HG02759 (cell line): ENCODE measurements at regions not wholly inside any gene's neighbourhood (a gene's known extent, or its start where the extent isn't known, plus 50 kb on each side); places are given as distances from the start of the nearest gene placed in this dataset.

ENCODE experiments used
- ATAC-seq: cut with Tn5 transposase; IDR thresholded peaks from one replicate; pipeline ENCODE4 v1.9.1; 2021; ENCODE audit warnings: mild to moderate bottlenecking, moderate library complexity; ENCODE audit not compliant: unreplicated experiment

- ATAC-seq, result no peak
Observed at GRCh38 chr6:146865756-146866379, 267.1 kb downstream of the ADGB start.

- ATAC-seq, result no peak
Observed at GRCh38 chr6:146866731-146867414, 268.1 kb downstream of the ADGB start.

- ATAC-seq, result no peak
Observed at GRCh38 chr6:146868671-146869209, 270.0 kb downstream of the ADGB start.

GRCh38 chr6:146870760-146871159, 272.0 kb downstream of the ADGB start:
- peak; percentile 93 for ATAC-seq

- ATAC-seq, result no peak
Observed at GRCh38 chr6:146871611-146872425, 273.0 kb downstream of the ADGB start.

GRCh38 chr6:146872426-146872785, 273.6 kb downstream of the ADGB start:
- no peak for ATAC-seq

GRCh38 chr6:146874278-146875018, 275.7 kb downstream of the ADGB start:
- no peak for ATAC-seq

GRCh38 chr6:146875927-146876270, 277.1 kb downstream of the ADGB start:
- ATAC-seq, result no peak

- ATAC-seq, result peak; percentile 63
Observed at GRCh38 chr6:146876271-146877151, 277.7 kb downstream of the ADGB start.

GRCh38 chr6:146878168-146878951, 279.6 kb downstream of the ADGB start:
- no peak for ATAC-seq

GRCh38 chr6:146878952-146879340, 280.2 kb downstream of the ADGB start:
- ATAC-seq, result no peak

- ATAC-seq, result no peak
Observed at GRCh38 chr6:146879406-146880117, 280.8 kb downstream of the ADGB start.

GRCh38 chr6:146881228-146882181, 282.7 kb downstream of the ADGB start:
- no peak for ATAC-seq

- ATAC-seq, result no peak
Observed at GRCh38 chr6:146883640-146884531, 285.1 kb downstream of the ADGB start.

GRCh38 chr6:146884728-146885127, 286.0 kb downstream of the ADGB start:
- peak; percentile 92 for ATAC-seq

GRCh38 chr6:146885708-146886457, 287.1 kb downstream of the ADGB start:
- no peak for ATAC-seq
